Gastroesophageal sphincter (tissue), 4 donors: ENCODE measurements at regions not wholly inside any gene's neighbourhood (a gene's known extent, or its start where the extent isn't known, plus 50 kb on each side); places are given as distances from the start of the nearest gene placed in this dataset.

ENCODE experiments used
- ATAC-seq: fragments of 150-250 bp; one replicate; pipeline ENCODE4 v1.9.1; 2016; ENCODE audit warnings: mild to moderate bottlenecking, moderate library complexity
- H3K27ac ChIP-seq, 4 donors: fragments of 200-600 bp; sonication (generic) in 3 of 4; 1 replicate in 3 of 4; 2 replicates in 1 of 4; pipeline ENCODE4 v1.5.1; 2016 to 2019
- H3K27me3 ChIP-seq: fragments of 200-600 bp; sonication (generic); one replicate; pipeline ENCODE4 v1.5.1; 2019
- H3K36me3 ChIP-seq, 2 donors: fragments of 200-600 bp; sonication (generic); one replicate each; pipeline ENCODE4 v1.5.1; 2019; ENCODE audit warnings: control low read depth in 1 of 2
- H3K4me1 ChIP-seq, 3 donors: fragments of 200-600 bp; sonication (generic); 1 replicate in 2 of 3; 2 replicates in 1 of 3; pipeline ENCODE4 v1.5.1; 2016 to 2019; ENCODE audit warnings: control low read depth in 2 of 3
- H3K4me3 ChIP-seq, 2 donors: fragments of 200-600 bp; sonication (generic); one replicate each; pipeline ENCODE4 v1.5.1; 2019; ENCODE audit warnings: mild to moderate bottlenecking in 1 of 2, moderate library complexity in 1 of 2
- H3K9me3 ChIP-seq, 3 donors: fragments of 200-600 bp; sonication (generic); one replicate each; pipeline ENCODE4 v1.5.1; 2017 to 2019; ENCODE audit warnings: control low read depth in 2 of 3
- EP300 ChIP-seq: sonication (generic); formaldehyde crosslinking; IDR thresholded peaks from one replicate; pipeline ENCODE4 v1.6.1; 2017; ENCODE audit warnings: antibody characterized with exemption, mild to moderate bottlenecking
- POLR2A ChIP-seq, 2 donors: fragments of 450-650 bp; IDR thresholded peaks; one replicate each; pipeline ENCODE4 v1.6.1; 2017; ENCODE audit warnings: antibody characterized with exemption in 2 of 2, mild to moderate bottlenecking in 2 of 2, moderate library complexity in 1 of 2
- POLR2AphosphoS5 ChIP-seq: sonication (generic); formaldehyde crosslinking; IDR thresholded peaks from one replicate; pipeline ENCODE4 v1.6.1; 2017; ENCODE audit warnings: antibody characterized with exemption
- WGBS, 2 donors: methylation state at CpG; one replicate each; pipeline ENCODE4 v1.1.5; 2018; ENCODE audit warnings: low coverage in 1 of 2; 5-methylcytosine and 5-hydroxymethylcytosine counted together
- TF ChIP-seq, protein P1 (sequence below), 4 experiments: fragments of 200-600 bp in 2 of 4; fragments of 450-650 bp in 2 of 4; sonication (generic) in 1 of 4; IDR thresholded peaks; one replicate each; pipeline ENCODE4 v1.5.1; 2017 to 2019; ENCODE audit warnings: antibody characterized with exemption in 4 of 4, mild to moderate bottlenecking in 2 of 4, moderate library complexity in 2 of 4

GRCh38 chr17:71412803-71413202 lies 708.0 kb upstream of the SOX9 start:
- Histone ChIP-seq H3K36me3 (no peaks in the 10 kb centered on the region), H3K4me3 (no peak overlapping the region), H3K4me1 (no peaks in the 10 kb centered on the region), H3K27ac (no peak overlapping the region), H3K9me3 (no peaks in the 10 kb centered on the region), H3K27me3 (no peaks in the 10 kb centered on the region)
- no peak for ATAC-seq
- WGBS, 2 donors = 77 to 83% methylated on average over 3 to 5 of the region's 5 CpGs
- TF ChIP-seq POLR2A (IDR thresholded peaks at IDR 0.05) (no peak), EP300 (no peak), POLR2AphosphoS5 (no peak)
- TF ChIP-seq, protein P1, sequence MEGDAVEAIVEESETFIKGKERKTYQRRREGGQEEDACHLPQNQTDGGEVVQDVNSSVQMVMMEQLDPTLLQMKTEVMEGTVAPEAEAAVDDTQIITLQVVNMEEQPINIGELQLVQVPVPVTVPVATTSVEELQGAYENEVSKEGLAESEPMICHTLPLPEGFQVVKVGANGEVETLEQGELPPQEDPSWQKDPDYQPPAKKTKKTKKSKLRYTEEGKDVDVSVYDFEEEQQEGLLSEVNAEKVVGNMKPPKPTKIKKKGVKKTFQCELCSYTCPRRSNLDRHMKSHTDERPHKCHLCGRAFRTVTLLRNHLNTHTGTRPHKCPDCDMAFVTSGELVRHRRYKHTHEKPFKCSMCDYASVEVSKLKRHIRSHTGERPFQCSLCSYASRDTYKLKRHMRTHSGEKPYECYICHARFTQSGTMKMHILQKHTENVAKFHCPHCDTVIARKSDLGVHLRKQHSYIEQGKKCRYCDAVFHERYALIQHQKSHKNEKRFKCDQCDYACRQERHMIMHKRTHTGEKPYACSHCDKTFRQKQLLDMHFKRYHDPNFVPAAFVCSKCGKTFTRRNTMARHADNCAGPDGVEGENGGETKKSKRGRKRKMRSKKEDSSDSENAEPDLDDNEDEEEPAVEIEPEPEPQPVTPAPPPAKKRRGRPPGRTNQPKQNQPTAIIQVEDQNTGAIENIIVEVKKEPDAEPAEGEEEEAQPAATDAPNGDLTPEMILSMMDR (IDR thresholded peaks at IDR 0.05) = no peak

- no peak for ATAC-seq
- WGBS, 2 donors = 80 to 92% methylated on average over 1 to 2 of the region's 2 CpGs
- Histone ChIP-seq H3K4me3 (no peak overlapping the region), H3K27me3 (no peaks in the 10 kb centered on the region), H3K27ac (no peak overlapping the region), H3K36me3 (no peaks in the 10 kb centered on the region), H3K4me1 (no peaks in the 10 kb centered on the region), H3K9me3 (no peaks in the 10 kb centered on the region)
- TF ChIP-seq POLR2A (IDR thresholded peaks at IDR 0.05) = no peak
- no peak for TF ChIP-seq EP300
- TF ChIP-seq, protein P1 (IDR thresholded peaks at IDR 0.05) = no peak
- no peak for TF ChIP-seq POLR2AphosphoS5
Measured at GRCh38 chr17:71413935-71414334, 706.9 kb upstream of the SOX9 start.

- Histone ChIP-seq H3K36me3 (no peaks in the 10 kb centered on the region), H3K9me3 (no peaks in the 10 kb centered on the region), H3K4me1 (no peaks in the 10 kb centered on the region), H3K4me3 (no peak overlapping the region), H3K27me3 (no peaks in the 10 kb centered on the region), H3K27ac (no peak overlapping the region)
- TF ChIP-seq POLR2A (IDR thresholded peaks at IDR 0.05) = no peak
- TF ChIP-seq, protein P1 (IDR thresholded peaks at IDR 0.05) = no peak
- 89 to 100% methylated on average over 1 of the region's 1 CpG for WGBS, 2 donors
- ATAC-seq = no peak
Measured at GRCh38 chr17:71417142-71417541, 703.7 kb upstream of the SOX9 start.

DNA sequence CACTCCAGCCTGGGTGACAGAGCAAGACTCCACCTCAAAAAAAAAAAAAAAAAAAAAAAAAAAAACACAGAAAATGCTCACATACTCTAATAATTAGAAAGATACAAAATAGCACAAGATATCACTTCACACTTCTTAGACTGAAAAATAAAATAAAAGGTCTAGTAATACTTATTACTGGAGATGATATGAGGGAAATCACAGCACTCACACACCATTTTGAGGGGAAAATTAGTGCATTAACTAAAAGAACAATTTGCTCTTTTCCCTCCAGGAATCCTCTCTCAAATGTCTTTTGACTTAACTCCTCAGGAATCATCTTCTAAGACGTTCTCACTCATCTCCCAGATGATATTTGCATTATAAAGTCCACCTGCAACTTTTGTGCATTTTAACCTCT lies 697.9 kb upstream of the SOX9 start:
- TF ChIP-seq EP300 (no peak), POLR2AphosphoS5 (no peak), POLR2A (IDR thresholded peaks at IDR 0.05) (no peak)
- TF ChIP-seq, protein P1 (IDR thresholded peaks at IDR 0.05) = no peak
- Histone ChIP-seq H3K27ac (no peak overlapping the region), H3K4me3 (no peak overlapping the region), H3K27me3 (no peaks in the 10 kb centered on the region), H3K9me3 (peaks cover 0 to 7% (median 0%) of the 10 kb centered on the region in 3 donors), H3K36me3 (no peaks in the 10 kb centered on the region), H3K4me1 (no peaks in the 10 kb centered on the region)
- ATAC-seq = no peak
- WGBS, 2 donors = 67 to 90% methylated on average over 1 of the region's 1 CpG

DNA sequence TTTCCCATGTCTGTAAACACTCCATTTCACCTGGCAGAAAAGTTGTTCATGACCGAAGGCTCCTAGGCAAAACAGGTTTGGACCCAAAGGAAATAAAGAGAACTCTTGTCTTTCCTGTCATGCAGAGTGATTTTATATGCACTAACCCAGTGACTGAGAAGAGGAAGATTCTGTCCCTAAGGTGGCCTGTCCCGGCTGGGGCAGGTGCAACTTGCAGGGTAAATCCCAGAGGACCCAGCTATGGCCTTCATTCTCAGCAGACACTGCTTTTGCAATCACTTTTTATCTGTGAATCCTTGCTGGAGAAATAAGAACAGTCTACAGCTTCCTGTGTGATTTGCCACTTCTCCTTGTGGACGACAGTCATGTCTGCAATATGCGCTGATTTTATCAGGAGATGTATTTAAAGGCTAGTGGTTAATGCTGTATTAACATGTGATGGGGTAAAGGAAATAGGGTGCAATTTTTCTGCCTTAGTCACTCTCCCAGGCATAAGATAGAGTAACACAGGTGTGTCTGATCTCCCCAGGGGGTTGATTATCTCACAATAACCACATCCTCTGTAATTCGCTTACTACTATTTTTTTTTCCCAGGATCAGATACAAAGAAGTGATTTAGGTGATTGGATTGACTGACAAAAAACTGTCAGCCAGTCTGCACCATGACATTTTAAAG lies 696.8 kb upstream of the SOX9 start:
- no peaks in the 10 kb centered on the region for H3K36me3 ChIP-seq
- no peaks in the 10 kb centered on the region for H3K27me3 ChIP-seq
- TF ChIP-seq POLR2AphosphoS5 (no peak), EP300 (no peak), POLR2A (IDR thresholded peaks at IDR 0.05) (no peak)
- TF ChIP-seq, protein P1 (IDR thresholded peaks at IDR 0.05) = no peak
- H3K27ac ChIP-seq = no peak overlapping the region
- 79 to 89% methylated on average over 4 to 5 of the region's 5 CpGs for WGBS, 2 donors
- ATAC-seq = no peak
- no peaks in the 10 kb centered on the region for H3K4me1 ChIP-seq
- no peak overlapping the region for H3K4me3 ChIP-seq
- H3K9me3 ChIP-seq = peaks cover 0 to 10% (median 0%) of the 10 kb centered on the region in 3 donors
